B cell (primary cell): ENCODE measurements at regions not wholly inside any gene's neighbourhood (a gene's known extent, or its start where the extent isn't known, plus 50 kb on each side); places are given as distances from the start of the nearest gene placed in this dataset.

Experiments used
- ATAC-seq: fragments of 200-7000 bp; cut with Tn5 transposase; one replicate; pipeline ENCODE4 v1.10.0; 2021; ENCODE audit warnings: low read depth, mild to moderate bottlenecking, moderate number of reproducible peaks, moderate library complexity
- CTCF ChIA-PET: fragments of 350-600 bp; sonication (Branson Sonifier 250); formaldehyde crosslinking; loops from one replicate; lab custom pipeline; 2021; ENCODE audit warnings: antibody characterized with exemption, inconsistent platforms; lab: Charles Lee
- POLR2A ChIA-PET: fragments of 350-600 bp; sonication (Branson Sonifier 250); formaldehyde crosslinking; loops from one replicate; lab custom pipeline; 2021; ENCODE audit warnings: antibody characterized with exemption; lab: Charles Lee
- DNase-seq: peaks from one replicate; pipeline ENCODE4 v3.0.0; 2013
- H2AFZ ChIP-seq: 2 replicates; pipeline ENCODE4 v1.6.1; 2012; ENCODE audit warnings: mild to moderate bottlenecking, low read depth, low read length; ENCODE audit not compliant: insufficient read depth, poor library complexity, severe bottlenecking
- H3K27ac ChIP-seq, 2 donors: 1 replicate in 1 of 2; 2 replicates in 1 of 2; pipeline ENCODE4 v1.5.1; 2012 to 2013; ENCODE audit warnings: low read length in 2 of 2, mild to moderate bottlenecking in 2 of 2, moderate library complexity in 1 of 2
- H3K27me3 ChIP-seq, 4 experiments: fragments of 200-600 bp in 1 of 4; sonication (generic) in 1 of 4; replicated peaks in 1 of 4; 1 replicate in 2 of 4; 2 replicates in 2 of 4; pipeline versions ENCODE4 v1.6.1 to v1.7.0; 2013 to 2016; ENCODE audit warnings: low read length in 3 of 4, mild to moderate bottlenecking in 2 of 4, mixed read lengths in 1 of 4, moderate library complexity in 1 of 4; ENCODE audit not compliant: insufficient read depth in 4 of 4, control insufficient read depth in 3 of 4; ENCODE audit errors: control extremely low read depth in 1 of 4
- H3K36me3 ChIP-seq, 2 experiments: replicated peaks in 1 of 2; 1 replicate in 1 of 2; 2 replicates in 1 of 2; pipeline versions ENCODE4 v1.6.1 to v1.7.1; 2013; ENCODE audit warnings: low read length in 1 of 2; ENCODE audit not compliant: insufficient read depth in 2 of 2, control insufficient read depth in 1 of 2; ENCODE audit errors: control extremely low read depth in 1 of 2, extremely low read depth in 1 of 2
- H3K4me1 ChIP-seq, 2 donors: fragments of 200-600 bp in 1 of 2; sonication (generic) in 1 of 2; 1 replicate in 1 of 2; 2 replicates in 1 of 2; pipeline versions ENCODE4 v1.5.1 to v1.6.1; 2013 to 2017; ENCODE audit warnings: low read length in 2 of 2; ENCODE audit not compliant: control insufficient read depth in 2 of 2, insufficient read depth in 2 of 2
- H3K4me2 ChIP-seq: replicated peaks from 2 replicates; pipeline ENCODE3; 2012; ENCODE audit warnings: mild to moderate bottlenecking, low read depth, low read length; ENCODE audit not compliant: poor library complexity, severe bottlenecking
- H3K4me3 ChIP-seq, 5 experiments: fragments of 200-600 bp in 1 of 5; sonication (generic) in 1 of 5; 1 replicate in 3 of 5; 2 replicates in 2 of 5; pipeline versions ENCODE4 v1.5.1 to v1.7.0; 2011 to 2016; ENCODE audit warnings: low read length in 4 of 5, mild to moderate bottlenecking in 4 of 5, low read depth in 2 of 5, control low read depth in 1 of 5, moderate library complexity in 1 of 5; ENCODE audit not compliant: insufficient read depth in 1 of 5; ENCODE audit errors: control extremely low read depth in 1 of 5, extremely low read depth in 1 of 5
- H3K79me2 ChIP-seq: fragments of 200-600 bp; sonication (generic); one replicate; pipeline ENCODE4 v1.6.0; 2016; ENCODE audit warnings: low read length; ENCODE audit not compliant: control insufficient read depth, insufficient read depth
- H3K9ac ChIP-seq: fragments of 200-600 bp; sonication (generic); 2 replicates; pipeline ENCODE4 v1.6.1; 2017; ENCODE audit warnings: mild to moderate bottlenecking, low read length, moderate library complexity
- H3K9me3 ChIP-seq, 3 donors: one replicate each; pipeline versions ENCODE4 v1.6.1 to v1.7.1; 2013; ENCODE audit warnings: low read length in 2 of 3; ENCODE audit not compliant: control insufficient read depth in 2 of 3, insufficient read depth in 1 of 3; ENCODE audit errors: control extremely low read depth in 1 of 3
- H4K20me1 ChIP-seq: 2 replicates; pipeline ENCODE4 v1.6.0; 2012; ENCODE audit warnings: mild to moderate bottlenecking, low read length; ENCODE audit not compliant: insufficient read depth, control insufficient read depth, poor library complexity, severe bottlenecking
- H3K27ac Mint-ChIP-seq: one replicate; pipeline ENCODE4 v1.8.0; 2021; ENCODE audit warnings: mixed read lengths
- H3K27me3 Mint-ChIP-seq: one replicate; pipeline ENCODE4 v1.8.0; 2021; ENCODE audit warnings: mixed read lengths
- H3K4me1 Mint-ChIP-seq: one replicate; pipeline ENCODE4 v1.8.0; 2021; ENCODE audit warnings: mixed read lengths
- H3K4me3 Mint-ChIP-seq: one replicate; pipeline ENCODE4 v1.8.0; 2021; ENCODE audit warnings: mixed read lengths
- H3K9me3 Mint-ChIP-seq: one replicate; pipeline ENCODE4 v1.8.0; 2022; ENCODE audit warnings: mixed read lengths; ENCODE audit not compliant: insufficient read depth
- EZH2 ChIP-seq: IDR thresholded peaks from 2 replicates; pipeline ENCODE4 v1.6.1; 2012; ENCODE audit warnings: borderline replicate concordance, low read depth, mild to moderate bottlenecking, moderate library complexity, low read length; ENCODE audit not compliant: insufficient read depth, poor library complexity, severe bottlenecking
- WGBS: methylation state at CpG from one replicate; pipeline ENCODE4 v1.1.5; 2013; ENCODE audit warnings: missing lambda C conversion rate; ENCODE audit not compliant: insufficient coverage; 5-methylcytosine and 5-hydroxymethylcytosine counted together
- intact Hi-C: fragments of 100-400 bp; cut with micrococcal nuclease; formaldehyde crosslinking; loops from one replicate; pipeline ENCODE4 v1.10.0; 2022
- TF ChIP-seq, protein P1 (sequence below): fragments of 200-600 bp; IDR thresholded peaks from one replicate; pipeline ENCODE4 v1.8.0; 2022; ENCODE audit warnings: antibody characterized with exemption, mild to moderate bottlenecking

GRCh38 chr5:18601185-18601584 lies 966.9 kb downstream of the TAF11L14 start:
- TF ChIP-seq, protein P1, sequence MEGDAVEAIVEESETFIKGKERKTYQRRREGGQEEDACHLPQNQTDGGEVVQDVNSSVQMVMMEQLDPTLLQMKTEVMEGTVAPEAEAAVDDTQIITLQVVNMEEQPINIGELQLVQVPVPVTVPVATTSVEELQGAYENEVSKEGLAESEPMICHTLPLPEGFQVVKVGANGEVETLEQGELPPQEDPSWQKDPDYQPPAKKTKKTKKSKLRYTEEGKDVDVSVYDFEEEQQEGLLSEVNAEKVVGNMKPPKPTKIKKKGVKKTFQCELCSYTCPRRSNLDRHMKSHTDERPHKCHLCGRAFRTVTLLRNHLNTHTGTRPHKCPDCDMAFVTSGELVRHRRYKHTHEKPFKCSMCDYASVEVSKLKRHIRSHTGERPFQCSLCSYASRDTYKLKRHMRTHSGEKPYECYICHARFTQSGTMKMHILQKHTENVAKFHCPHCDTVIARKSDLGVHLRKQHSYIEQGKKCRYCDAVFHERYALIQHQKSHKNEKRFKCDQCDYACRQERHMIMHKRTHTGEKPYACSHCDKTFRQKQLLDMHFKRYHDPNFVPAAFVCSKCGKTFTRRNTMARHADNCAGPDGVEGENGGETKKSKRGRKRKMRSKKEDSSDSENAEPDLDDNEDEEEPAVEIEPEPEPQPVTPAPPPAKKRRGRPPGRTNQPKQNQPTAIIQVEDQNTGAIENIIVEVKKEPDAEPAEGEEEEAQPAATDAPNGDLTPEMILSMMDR, result no peak
- TF ChIP-seq EZH2, result no peak
- no peak overlapping the region for H2AFZ ChIP-seq
- no peaks in the 10 kb centered on the region for H4K20me1 ChIP-seq
- WGBS, result no CpG with 5 or more reads among the region's 1 CpG
- ChIA-PET CTCF (no interaction called here), POLR2A (no interaction called here)
- DNase-seq (no peak), ATAC-seq (no peak)
- intact Hi-C loops, result no loop called here
- H3K79me2 ChIP-seq, result no peaks in the 10 kb centered on the region
- no peaks in the 10 kb centered on the region for H3K36me3 ChIP-seq
- Mint-ChIP-seq H3K9me3 (no peaks in the 10 kb centered on the region), H3K4me1 (no peaks in the 10 kb centered on the region), H3K27ac (no peak overlapping the region), H3K4me3 (no peak overlapping the region), H3K27me3 (no peaks in the 10 kb centered on the region)
- no peak overlapping the region for H3K27ac ChIP-seq
- no peak overlapping the region for H3K9ac ChIP-seq
- H3K4me2 ChIP-seq, result no peak overlapping the region
- no peaks in the 10 kb centered on the region for H3K4me1 ChIP-seq
- H3K4me3 ChIP-seq, result no peak overlapping the region
- H3K27me3 ChIP-seq, result no peaks in the 10 kb centered on the region
- no peaks in the 10 kb centered on the region for H3K9me3 ChIP-seq

GRCh38 chr5:18602402-18602801 lies 968.1 kb downstream of the TAF11L14 start:
- no peak for TF ChIP-seq EZH2
- TF ChIP-seq, protein P1, result no peak
- Histone ChIP-seq H3K27ac (no peak overlapping the region), H3K79me2 (no peaks in the 10 kb centered on the region), H3K9ac (no peak overlapping the region), H2AFZ (no peak overlapping the region), H3K4me2 (no peak overlapping the region), H4K20me1 (no peaks in the 10 kb centered on the region), H3K4me3 (no peak overlapping the region), H3K27me3 (no peaks in the 10 kb centered on the region), H3K4me1 (no peaks in the 10 kb centered on the region), H3K9me3 (no peaks in the 10 kb centered on the region), H3K36me3 (no peaks in the 10 kb centered on the region)
- no peaks in the 10 kb centered on the region for H3K27me3 Mint-ChIP-seq
- no peak overlapping the region for H3K27ac Mint-ChIP-seq
- ATAC-seq (no peak), DNase-seq (no peak)
- H3K4me3 Mint-ChIP-seq, result no peak overlapping the region
- POLR2A ChIA-PET, result no interaction called here
- intact Hi-C loops, result no loop called here
- H3K9me3 Mint-ChIP-seq, result no peaks in the 10 kb centered on the region
- CTCF ChIA-PET, result no interaction called here
- H3K4me1 Mint-ChIP-seq, result no peaks in the 10 kb centered on the region
- no CpG with 5 or more reads among the region's 1 CpG for WGBS
